CD4-positive, alpha-beta T cell treated with Interleukin-4 for 1 hour (primary cell): ENCODE measurements at regions not wholly inside any gene's neighbourhood (a gene's known extent, or its start where the extent isn't known, plus 50 kb on each side); places are given as distances from the start of the nearest gene placed in this dataset.

Experiments used
- DNase-seq, 2 donors: peaks; one replicate each; pipeline ENCODE4 v3.0.0-alpha.2; 2020 to 2022

DNA sequence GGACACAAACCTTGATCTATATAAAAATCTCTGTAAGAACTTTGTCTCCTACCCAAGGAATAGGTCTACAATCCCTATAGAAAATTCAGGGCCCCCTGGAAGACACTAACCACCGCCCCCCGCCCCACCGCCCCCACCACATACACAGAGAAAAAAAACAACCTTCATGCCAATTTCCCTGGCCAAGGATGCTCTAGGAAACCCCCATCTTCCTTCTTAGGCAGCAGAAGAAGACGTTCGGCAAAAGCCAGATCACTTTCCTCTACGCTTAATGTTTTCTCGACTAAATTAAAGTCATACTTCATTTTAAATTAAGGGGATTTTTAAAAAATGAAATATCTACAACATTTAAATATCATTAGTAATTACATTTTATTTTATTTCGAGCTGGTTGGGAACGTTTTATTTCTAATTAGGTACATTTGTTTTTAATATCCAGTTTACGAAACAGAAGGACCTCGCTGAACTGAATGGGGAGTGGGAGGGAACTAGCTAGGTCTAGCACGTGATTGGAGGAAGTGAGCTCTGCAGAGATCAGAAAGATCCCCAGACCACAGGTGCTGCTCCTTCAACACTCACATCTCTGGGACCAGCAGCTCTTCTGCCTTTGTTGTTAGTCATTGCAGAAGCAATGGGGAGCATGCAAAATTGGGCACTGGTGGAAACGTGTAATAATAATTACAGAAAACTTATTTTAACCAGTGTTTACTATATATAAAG, 472.3 kb downstream of the MN1 start:
- DNase-seq: no peak

DNA sequence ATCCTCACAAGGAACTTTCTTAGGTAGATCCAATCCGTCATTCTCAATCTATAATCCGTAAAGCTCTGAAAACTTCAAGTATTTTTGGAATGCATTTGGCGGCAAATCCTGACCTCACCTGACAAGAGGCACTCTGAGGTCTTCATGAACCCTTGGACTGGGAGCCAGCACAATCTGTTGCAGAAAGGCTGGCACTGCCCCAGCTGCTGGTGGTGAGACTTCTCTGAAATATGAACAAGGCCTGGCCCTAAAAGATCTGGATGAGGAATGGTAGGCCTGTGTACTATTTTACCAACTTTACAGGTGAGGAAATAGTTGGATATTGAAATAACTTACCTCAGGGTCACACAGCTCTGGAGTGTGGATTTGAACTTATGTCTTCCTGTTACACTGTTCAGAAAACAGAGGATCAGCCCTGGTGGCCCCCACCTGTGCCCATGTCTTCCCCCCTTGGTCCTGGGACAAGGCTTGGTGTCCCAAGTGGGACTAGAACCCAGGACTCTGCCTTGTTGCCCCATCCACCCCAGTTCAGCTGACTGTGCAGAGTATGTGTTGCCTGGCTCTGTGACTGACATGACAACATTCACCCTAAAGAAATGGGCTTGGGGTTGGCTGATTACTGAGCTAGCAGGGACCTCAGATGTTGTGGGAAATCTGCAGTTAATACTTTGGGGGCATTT, 471.4 kb downstream of the MN1 start:
- DNase-seq: no peak

DNA sequence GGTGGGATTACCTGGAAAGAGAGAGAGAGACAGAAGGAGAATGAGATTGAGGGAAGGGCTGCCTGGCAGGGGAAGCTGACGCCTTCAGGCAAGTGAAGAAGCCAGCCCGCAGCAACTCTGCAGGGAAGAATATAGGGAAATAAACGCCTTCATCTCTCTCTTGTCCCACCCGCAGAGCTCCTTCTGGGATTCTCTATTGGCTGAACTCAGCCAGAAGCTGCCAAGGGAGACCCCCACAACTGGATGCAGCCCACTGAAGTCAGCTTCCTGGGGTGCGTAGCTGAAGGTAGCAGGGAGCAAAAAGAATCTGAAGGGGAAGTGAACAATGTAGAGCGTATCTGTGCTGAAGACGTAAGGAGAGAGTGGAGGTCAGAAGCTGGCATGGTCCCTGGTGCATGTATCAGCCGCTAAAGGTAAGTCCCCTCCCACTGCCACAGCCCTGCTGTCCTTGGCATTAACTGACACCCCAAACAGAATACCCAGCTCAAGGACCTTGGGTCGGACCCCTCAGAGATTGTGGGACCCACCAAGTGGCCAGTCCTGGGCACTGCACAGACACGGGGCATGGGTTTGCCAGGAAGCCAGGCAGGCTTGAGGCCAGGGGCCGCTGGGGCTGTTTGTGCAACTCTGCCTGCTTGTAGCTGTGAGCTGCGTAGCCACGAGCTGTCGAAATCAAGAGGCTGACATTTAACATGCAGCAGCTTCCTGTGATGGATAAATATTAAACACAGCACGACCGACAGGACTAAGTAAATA, 469.9 kb downstream of the MN1 start:
- DNase-seq: no peak

DNA sequence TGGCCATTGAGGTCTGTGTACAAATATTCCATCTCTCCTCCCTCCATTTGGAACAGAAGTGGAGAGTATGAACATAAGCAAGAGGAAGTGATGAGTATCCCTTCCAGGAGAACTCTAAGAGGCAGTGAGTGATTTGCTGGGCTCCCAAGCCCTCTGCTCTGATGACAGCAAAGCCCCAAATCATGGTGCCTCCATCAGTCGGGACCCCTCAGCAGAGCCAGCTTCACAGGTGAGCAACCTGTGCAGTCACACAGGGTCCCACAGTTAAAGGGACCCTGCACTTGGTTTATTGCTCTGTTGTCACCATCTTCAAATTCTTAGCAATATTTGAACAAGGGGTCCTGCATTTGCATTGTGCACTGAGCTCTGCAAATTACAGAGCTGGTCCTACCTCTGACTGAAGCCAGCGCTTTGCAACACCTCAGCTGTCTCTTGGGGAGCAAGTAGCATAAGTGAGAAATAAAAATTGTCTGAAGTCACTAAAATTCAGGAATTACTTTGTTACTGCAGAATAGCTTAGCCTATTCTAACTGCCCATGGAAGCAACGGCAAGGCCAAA, 466.4 kb downstream of the MN1 start:
- no peak for DNase-seq

DNA sequence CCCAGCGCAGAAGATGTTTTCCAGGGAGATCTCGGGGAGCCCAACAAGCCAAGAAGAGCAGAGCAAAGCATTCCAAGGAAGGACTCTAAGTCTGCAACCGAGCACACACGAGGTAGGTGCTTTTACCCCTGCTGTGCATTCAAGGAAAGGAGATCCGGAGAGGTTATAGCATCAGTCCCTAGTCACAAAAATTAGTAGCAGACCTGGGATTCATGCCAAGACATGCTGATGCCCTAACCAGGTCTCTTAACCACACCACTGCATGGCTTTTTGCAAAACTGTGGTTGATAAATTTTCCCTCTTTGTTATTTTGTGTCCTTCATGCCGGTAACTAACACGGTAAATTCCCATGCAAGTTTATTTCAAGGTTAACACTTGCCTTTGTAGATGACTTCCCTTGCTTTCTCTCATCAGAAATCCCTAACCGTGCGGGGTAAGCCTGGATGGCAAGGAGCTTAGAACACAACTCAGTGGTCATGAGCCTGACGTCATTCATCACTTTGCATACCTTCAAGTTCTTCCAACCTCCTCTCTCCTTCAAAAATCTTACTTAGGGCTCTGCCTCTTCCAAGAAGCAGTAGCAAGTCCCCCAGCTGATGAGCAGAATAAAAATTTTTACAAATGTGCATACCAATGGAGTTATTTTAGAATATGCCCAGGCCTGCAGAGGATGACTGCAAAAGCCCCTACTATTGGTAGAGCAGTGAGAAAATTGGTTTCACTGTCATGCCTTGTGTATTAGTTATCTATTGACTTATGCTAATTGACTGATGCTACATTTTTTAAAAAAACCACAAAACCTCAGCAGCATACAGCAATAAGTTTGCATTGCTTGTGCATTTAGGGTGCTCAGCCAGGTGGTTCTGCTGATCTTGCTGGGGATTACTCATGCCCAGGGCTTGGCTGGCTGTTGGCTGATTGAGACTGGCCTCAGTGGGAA, 465.1 kb downstream of the MN1 start:
- no peak for DNase-seq

DNA sequence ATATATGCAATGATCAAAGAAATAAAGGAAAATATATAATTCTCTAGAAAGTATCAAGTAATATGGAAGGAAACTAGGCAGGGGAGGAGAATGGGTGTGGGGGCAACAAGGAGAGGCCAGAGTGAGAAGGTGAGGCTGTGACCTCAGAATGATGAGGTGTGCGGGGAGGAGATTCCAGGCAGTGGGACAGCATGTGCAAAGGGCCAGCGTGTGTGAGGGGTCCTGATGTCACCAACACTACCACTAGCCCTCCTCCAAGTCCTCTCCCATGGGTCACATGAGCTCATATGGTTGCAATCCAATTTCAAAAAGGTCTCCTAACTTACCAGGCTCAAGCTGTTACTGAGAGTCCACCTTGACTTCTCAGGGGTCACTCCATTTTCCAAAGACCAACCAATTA, 463.9 kb downstream of the MN1 start:
- DNase-seq: no peak

DNA sequence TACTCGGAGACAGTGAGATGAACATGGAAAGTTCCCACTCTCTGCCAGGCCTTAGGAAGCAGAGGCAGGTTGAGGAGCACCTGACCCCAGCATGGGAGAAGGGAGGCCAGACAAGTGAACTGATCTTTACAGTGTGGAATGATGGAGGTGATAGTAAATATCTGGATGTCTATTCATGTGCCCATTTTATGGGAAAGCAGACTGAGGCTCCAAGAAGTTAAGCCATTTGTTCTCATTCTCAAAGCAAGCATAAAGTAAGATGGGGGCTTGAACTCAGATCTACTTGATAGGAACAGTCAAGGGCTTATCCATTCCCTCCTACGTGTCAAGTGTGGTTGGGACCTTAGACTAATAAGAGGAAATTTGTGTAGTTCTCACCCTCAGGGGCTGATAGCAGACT, 461.5 kb downstream of the MN1 start:
- DNase-seq: no peak

DNA sequence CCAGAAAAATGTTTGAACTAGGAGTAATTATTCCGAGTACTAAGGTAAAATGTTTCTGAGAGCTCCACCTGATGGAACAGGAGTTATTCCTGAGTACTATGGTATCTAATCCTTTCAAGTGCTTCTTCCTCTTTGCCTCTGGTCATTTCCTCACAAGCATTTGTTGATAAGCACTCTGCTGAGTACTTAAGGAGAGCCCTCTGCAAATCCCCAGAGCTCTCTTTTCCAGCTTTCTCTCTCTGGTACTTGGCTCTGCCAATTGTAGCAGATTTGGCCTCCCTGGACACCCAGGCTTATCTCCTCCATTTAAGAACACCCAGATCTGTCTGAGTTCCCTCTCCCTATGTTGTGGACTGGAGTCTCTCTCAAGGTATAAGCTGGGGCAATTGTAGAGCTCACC, 457.0 kb downstream of the MN1 start:
- no peak for DNase-seq

DNA sequence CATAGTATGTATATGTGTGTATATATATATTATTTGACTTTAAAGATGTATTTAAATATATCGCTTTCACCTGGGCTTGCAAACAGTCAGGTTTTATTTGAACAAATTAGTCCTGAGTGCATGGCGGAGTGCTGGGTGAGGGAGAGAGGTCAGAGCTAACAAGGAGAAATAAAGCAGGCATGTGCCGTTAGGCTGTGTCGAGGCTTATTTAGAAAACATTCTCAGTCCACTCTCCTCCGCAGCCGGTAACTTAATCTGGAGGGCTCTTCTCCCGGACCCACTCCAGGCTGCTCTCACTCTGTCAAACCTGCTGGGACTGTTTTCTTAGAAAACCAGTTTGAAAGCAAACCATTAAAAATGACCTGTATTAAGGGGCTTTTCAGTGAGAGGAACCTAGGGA, 455.9 kb downstream of the MN1 start:
- no peak for DNase-seq

DNA sequence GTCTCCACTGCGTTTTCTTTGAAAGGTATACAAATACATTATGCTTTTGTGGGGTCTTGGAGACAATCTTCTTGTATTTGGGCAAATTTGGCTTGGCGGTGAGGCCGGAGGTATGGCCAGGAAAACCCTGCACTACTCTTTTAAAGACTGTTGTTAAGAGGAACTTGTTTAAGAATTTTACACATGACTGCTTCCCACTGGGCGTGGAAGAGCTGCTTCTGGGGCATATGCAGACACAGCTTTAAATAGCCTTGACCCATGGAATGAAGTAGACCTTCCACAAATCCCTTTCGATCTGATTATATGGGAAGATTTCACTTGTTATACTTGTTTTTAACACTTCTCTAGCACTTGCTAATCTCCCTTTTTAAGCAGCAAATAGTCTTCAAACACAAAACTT, 453.6 kb downstream of the MN1 start:
- no peak for DNase-seq

DNA sequence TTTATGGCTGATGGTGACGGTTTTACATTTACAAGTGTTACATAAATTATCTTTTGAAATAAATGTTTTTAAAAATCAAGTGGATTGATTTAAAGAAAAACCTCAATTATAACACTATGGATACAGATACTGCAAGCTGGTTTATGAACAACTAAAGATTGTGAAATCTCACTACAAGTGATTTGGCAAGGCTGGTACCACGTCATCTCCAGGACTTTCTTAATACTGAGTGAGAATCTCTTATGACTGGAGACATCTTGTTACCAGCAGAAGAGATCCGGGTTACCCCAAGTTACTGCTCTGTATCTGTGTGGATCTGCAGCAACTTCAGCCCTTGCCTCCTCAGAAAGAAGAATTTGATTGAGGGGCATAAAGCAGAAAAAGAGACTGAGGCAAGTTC, 452.9 kb downstream of the MN1 start:
- DNase-seq: no peak

DNA sequence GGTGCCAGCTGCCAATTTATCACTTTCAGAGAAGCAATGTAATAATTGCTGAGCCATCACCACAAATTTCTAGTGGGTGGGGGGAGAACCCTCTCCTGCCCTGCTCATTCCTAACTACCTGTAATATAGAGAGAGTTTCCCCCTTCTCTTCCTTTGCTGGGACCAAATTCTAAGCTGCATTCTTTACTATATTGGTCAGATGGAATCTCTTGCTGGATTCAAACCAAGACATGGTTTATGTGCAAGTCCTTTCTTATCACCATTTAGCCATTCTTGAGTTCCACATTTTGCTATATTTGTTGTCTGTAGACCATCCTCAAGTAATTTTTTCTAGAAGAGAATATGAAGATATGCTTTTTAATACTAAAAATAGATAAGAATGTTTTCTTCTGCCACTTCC, 452.1 kb downstream of the MN1 start:
- no peak for DNase-seq

DNA sequence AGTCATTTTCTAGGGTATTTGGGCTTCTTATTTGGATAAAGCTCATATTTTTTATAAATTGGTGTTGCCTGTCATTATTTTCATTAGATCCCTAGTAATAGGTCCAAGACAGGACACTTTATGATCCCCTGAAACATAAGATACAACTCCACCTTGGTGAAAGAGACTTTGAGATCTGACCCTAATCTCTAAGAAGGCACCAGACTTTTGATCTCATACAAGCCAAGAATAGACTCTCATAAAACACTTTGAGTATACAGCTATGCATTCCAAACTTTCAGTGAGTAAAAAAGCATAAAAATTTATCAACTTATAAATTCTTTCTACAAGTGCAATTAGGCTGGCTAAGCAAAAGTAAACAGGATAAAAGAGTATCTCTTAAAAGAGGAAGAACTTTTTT, 451.2 kb downstream of the MN1 start:
- no peak for DNase-seq

DNA sequence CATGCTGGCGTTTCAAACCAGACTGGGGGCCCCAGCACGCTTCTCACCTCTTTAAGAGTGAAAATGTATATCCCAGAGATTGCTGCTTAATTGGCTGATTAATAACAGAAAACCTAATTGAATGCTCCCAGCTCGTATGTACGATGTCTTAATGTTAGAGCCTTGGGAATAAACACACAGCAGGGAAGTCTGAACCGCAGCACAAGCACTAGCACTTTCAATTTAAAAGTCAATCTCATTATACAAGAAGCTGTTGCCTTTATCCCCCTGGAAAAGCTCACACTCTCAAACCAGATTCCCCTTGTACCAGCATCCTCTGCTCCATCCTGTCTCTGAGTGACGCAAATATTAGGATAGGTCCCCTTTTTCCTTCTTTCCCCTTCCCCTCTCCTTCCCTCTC, 449.1 kb downstream of the MN1 start:
- no peak for DNase-seq

DNA sequence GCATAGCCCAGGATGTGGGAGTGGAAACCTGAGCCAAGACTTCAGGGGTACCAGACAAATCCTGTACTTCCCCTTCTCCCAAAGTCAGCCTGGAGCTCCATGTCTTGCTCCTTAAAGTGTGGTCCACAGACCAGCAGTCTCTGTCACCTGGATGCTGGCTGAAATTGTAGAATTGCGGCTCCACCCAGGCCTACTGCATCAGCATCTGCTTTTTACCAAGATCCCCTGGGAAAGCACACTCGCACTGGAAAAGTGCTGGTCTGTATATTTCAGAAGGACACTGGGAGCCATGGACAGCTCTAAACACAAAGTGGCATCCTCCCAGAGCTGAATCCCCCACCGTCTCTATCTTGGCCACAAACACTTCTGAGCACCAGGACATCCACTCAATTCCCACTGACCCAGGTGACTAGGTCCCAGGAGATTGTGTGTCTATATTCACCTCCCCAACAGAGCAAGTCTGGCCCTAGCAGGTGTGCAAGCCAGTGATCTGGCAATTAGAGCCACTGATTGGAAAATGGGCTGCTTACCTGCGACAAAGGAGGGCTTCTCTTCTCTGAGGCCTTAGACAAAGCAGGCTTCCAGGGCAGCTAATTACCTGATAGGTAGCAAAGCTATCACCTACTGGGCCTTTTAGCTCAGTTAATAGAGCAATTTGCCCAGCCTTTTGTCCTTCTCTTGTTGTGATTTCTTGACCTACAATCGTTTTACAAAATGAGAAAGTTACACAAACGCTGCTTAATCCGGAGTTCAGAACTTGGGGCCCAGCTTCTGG, 443.3 kb downstream of the MN1 start:
- no peak for DNase-seq

DNA sequence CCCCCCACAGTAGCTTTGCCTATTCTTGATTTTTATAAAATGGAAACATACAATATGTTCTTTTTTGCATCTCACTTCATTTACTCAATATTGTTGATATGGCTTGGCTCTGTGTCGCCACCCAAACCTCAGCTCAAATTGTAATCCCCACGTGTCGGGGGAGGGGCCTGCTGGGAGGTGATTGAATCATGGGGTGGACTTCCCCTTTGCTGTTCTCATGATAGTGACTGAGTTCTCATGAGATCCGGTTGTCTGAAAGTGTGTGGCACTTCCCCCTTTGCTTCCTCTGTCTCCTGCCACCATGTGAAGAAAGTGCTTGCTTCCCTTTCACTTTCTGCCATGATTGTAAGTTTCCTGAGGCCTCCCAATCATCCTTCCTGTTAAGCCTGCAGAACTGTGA, 431.3 kb downstream of the MN1 start:
- peak in 1 of 2 donors; percentile 15 for DNase-seq

DNA sequence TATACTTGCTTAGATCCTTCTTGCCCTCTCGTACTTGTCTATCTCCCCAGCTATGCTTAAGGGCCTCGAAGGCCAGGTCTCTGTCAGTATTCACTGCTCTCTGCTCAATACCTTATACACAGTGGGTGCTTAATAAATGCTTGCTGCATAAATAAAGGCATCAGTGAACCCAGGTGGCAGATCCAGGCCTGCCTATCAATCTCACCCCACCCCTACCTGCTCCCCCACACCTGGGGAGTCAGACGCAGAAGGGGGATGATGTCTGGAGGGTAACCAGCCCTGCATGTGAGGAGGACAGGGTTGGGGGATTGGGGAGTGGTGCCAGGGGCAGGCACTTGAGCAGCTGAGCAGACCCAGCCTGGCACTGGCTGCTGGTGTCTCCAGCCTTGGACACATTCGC, 430.6 kb downstream of the MN1 start:
- no peak for DNase-seq

DNA sequence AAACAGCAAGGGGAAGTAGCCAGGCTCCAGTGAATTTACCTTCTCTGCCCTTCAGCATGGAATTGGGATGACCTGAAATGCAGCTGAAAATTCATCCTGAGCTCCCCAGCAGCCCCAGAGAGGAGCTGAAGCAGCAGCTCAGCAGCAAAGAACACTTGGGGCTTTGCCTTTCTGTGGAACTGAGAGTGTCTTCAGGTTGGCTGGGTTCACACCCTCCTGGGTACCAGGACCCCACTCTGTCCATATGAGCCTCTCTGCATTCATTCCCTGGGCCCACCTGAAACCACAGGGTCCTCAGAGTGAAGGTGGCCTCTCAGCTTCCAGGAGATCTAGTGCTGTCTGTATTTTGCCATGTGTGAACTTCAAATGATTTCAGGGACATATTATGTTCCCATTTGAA, 429.2 kb downstream of the MN1 start:
- no peak for DNase-seq

DNA sequence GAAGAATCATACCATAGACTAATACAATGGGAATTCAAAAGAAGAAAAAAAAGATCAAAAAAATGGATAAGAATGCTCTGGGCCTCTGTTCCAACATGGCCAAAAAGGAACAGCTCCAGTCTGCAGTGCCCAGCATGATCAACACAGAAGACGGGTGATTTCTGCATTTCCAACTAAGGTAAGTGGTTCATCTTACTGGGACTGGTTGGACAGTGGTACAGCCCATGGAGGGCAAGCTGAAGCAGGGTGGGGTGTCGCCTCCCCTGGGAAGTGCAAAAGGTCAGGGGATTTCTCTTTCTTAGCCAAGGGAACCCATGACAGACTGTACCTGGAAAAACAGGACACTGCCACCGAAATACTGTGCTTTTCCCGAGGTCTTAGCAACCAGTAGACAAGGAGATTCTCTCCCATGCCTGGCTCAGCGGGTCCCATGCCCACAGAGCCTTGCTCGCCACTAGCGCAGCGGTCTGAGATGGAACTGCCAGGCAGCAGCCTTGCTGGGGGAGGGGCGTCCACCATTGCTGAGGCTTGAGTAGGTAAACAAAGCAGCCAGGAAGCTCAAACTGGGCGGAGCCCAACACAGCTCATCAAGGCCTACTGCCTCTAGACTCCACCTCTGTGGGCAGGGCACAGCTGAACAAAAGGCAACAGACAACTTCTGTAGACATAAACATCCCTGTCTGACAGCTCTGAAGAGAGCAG, 428.4 kb downstream of the MN1 start:
- DNase-seq: no peak

DNA sequence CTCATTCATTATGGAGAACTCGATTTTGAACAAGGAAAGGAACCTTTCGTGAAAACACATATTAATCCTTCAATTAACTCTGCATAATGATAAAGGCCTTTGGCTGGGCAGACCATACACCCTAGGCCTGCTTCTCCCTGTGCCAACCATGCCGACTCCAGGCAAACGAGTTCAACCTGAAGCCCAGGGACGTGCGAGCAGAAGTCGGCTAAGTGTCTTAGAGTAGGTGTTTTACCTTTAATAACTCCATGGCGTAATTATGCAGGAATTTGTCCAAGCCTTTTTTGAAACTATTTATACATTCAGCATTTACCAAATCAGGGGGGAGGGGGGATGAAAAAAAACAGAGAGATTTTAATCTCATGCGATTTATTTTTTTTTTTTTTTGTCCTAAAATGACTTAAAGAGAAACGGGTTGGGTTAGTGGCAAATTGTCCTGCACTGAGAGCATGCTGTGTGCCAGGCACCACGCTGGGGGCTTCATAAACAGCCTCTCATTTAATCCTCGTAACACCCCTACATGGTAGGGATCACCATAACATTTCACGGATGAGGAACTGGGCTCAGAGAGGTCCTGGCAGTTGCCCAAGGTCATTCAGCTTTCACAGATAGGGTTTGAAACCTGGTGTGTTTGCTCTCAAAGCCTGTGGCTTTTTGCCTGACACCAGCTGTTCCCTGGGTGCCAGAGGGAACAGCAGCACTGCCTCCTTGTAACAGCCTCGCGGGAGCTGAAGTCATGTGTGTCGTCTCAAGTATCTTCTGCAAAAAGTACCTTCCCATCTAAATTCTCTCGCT, 423.9 kb downstream of the MN1 start:
- no peak for DNase-seq
